ENCODE measurements at regions not wholly inside any gene's neighbourhood (a gene's known extent, or its start where the extent isn't known, plus 50 kb on each side); places are given as distances from the start of the nearest gene placed in this dataset.

DNA sequence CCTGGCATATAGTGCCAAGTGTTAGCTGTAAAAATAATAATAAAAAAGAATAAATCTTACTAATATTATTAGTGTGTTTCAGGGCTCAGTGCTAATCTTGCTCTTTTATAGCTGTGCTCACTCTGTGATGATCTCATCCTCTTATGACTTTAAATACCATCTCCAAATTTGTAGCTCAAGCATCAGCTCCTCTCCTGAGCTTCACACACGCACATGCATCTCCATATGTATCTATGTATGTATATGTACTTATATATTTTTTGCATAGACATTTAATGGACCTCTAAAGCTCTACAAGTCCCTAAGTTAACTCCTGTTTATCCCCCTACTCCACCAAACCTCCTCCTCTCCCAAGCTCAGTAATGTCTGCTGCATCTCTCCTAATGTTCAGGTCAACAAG is 170.8 kb upstream of the NR3C1 start:
- Histone ChIP-seq H3K36me3 (ENCODE audit: control insufficient read depth in 2 of 3, insufficient read depth in 3 of 3, low read length in 3 of 3) (no peaks in the 10 kb centered on the region), H3K4me3 (ENCODE audit: low read length in 3 of 3) (no peak overlapping the region), H3K9me3 (ENCODE audit: control insufficient read depth in 2 of 3, insufficient read depth in 1 of 3, low read length in 3 of 3) (no peaks in the 10 kb centered on the region), H3K4me1 (ENCODE audit: control insufficient read depth in 2 of 3, insufficient read depth in 2 of 3, low read depth in 1 of 3, low read length in 3 of 3) (peaks cover 0 to 7% (median 3%) of the 10 kb centered on the region in 3 donors), H3K9ac (ENCODE audit: low read length in 3 of 3) (no peak overlapping the region), H3K27me3 (ENCODE audit: control insufficient read depth, insufficient read depth, low read length) (no peaks in the 10 kb centered on the region), H3K27ac (ENCODE audit: low read depth in 2 of 2, low read length in 2 of 2) (no peak overlapping the region)
- TF ChIP-seq, protein P1, sequence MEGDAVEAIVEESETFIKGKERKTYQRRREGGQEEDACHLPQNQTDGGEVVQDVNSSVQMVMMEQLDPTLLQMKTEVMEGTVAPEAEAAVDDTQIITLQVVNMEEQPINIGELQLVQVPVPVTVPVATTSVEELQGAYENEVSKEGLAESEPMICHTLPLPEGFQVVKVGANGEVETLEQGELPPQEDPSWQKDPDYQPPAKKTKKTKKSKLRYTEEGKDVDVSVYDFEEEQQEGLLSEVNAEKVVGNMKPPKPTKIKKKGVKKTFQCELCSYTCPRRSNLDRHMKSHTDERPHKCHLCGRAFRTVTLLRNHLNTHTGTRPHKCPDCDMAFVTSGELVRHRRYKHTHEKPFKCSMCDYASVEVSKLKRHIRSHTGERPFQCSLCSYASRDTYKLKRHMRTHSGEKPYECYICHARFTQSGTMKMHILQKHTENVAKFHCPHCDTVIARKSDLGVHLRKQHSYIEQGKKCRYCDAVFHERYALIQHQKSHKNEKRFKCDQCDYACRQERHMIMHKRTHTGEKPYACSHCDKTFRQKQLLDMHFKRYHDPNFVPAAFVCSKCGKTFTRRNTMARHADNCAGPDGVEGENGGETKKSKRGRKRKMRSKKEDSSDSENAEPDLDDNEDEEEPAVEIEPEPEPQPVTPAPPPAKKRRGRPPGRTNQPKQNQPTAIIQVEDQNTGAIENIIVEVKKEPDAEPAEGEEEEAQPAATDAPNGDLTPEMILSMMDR (IDR thresholded peaks at IDR 0.05; ENCODE audit: borderline replicate concordance, extremely low read depth, insufficient read depth) = no peak
- FAIRE-seq (no peak), DNase-seq (no peak)
- intact Hi-C loops (cut with DNase I) = no loop called here

DNA sequence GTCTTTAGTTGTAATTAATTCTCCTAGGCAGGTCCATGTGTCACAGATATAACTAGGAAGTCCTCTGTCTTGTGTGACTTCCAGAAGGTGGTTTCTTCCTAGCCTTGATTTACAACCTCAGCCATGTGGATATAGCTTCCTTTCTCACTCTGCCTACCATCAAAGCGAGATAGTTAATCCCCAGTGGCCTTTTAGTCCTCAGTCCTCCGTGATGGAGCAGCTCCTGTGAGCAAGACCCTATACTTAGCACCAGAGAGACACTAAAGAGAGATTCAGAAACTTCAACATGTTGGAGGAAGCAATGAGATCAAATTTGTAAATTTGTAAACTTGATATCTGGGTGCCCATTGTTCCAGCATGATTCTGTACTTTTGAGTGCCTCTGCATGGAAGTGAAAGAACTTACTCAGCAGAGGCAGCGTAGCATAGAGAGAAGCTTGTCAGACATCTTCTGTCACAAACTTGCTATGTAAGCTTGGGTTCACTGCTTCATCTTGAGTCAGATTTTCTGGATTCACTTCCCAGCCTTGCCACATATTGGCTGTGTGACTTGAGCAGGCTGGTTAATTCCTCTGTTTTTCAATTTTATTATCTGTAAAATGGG is 170.2 kb upstream of the NR3C1 start:
- TF ChIP-seq, protein P1 (IDR thresholded peaks at IDR 0.05; ENCODE audit: borderline replicate concordance, extremely low read depth, insufficient read depth) = no peak
- Histone ChIP-seq H3K9ac (ENCODE audit: low read length in 3 of 3) (no peak overlapping the region), H3K27ac (ENCODE audit: low read depth in 2 of 2, low read length in 2 of 2) (no peak overlapping the region), H3K36me3 (ENCODE audit: control insufficient read depth in 2 of 3, insufficient read depth in 3 of 3, low read length in 3 of 3) (no peaks in the 10 kb centered on the region), H3K4me1 (ENCODE audit: control insufficient read depth in 2 of 3, insufficient read depth in 2 of 3, low read depth in 1 of 3, low read length in 3 of 3) (peaks cover 0 to 7% (median 3%) of the 10 kb centered on the region in 3 donors), H3K9me3 (ENCODE audit: control insufficient read depth in 2 of 3, insufficient read depth in 1 of 3, low read length in 3 of 3) (no peaks in the 10 kb centered on the region), H3K4me3 (ENCODE audit: low read length in 3 of 3) (no peak overlapping the region), H3K27me3 (ENCODE audit: control insufficient read depth, insufficient read depth, low read length) (no peaks in the 10 kb centered on the region)
- FAIRE-seq (no peak), DNase-seq (no peak)
- intact Hi-C loops (cut with DNase I) = no loop called here

GRCh38 chr5:143572671-143573070 is 169.2 kb upstream of the NR3C1 start:
- H3K9me3 ChIP-seq (ENCODE audit: control insufficient read depth in 2 of 3, insufficient read depth in 1 of 3, low read length in 3 of 3) = no peaks in the 10 kb centered on the region
- TF ChIP-seq, protein P1 (IDR thresholded peaks at IDR 0.05; ENCODE audit: borderline replicate concordance, extremely low read depth, insufficient read depth) = no peak
- H3K27ac ChIP-seq (ENCODE audit: low read depth in 2 of 2, low read length in 2 of 2) = no peak overlapping the region
- no peaks in the 10 kb centered on the region for H3K36me3 ChIP-seq (ENCODE audit: control insufficient read depth in 2 of 3, insufficient read depth in 3 of 3, low read length in 3 of 3)
- no peak overlapping the region for H3K4me3 ChIP-seq (ENCODE audit: low read length in 3 of 3)
- FAIRE-seq (no peak), DNase-seq (no peak)
- peaks cover 0 to 7% (median 3%) of the 10 kb centered on the region in 3 donors for H3K4me1 ChIP-seq (ENCODE audit: control insufficient read depth in 2 of 3, insufficient read depth in 2 of 3, low read depth in 1 of 3, low read length in 3 of 3)
- H3K9ac ChIP-seq (ENCODE audit: low read length in 3 of 3) = no peak overlapping the region
- intact Hi-C loops (cut with DNase I) = no loop called here
- no peaks in the 10 kb centered on the region for H3K27me3 ChIP-seq (ENCODE audit: control insufficient read depth, insufficient read depth, low read length)

Measured in kidney (tissue), 13 donors.